Pulmonary artery endothelial cell (primary cell): ENCODE measurements at regions not wholly inside any gene's neighbourhood (a gene's known extent, or its start where the extent isn't known, plus 50 kb on each side); places are given as distances from the start of the nearest gene placed in this dataset.

ENCODE experiments used
- DNase-seq: peaks from one replicate; pipeline ENCODE4 v3.0.0-alpha.2; 2011; ENCODE audit warnings: low read depth, low spot score

DNA sequence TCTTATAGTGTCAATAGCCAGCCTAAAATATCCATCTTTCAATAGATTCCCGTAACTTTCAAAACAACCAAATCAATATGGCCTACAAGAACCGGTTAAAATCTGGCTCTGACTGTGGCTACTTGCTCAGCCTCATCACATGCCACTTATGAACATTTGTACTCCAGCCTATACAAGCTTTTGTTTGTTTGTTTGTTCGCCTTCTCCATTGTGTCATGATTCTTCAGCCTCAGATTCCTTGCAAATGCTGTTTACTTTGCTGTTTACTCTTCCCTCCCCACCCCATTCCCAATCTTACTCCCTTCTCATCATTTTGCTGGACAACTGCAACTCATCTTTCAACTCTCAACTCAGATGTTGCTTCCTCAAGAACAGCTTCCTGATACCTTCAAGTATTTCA, 161.2 kb downstream of the CAPZA3 start:
- DNase-seq = no peak

DNA sequence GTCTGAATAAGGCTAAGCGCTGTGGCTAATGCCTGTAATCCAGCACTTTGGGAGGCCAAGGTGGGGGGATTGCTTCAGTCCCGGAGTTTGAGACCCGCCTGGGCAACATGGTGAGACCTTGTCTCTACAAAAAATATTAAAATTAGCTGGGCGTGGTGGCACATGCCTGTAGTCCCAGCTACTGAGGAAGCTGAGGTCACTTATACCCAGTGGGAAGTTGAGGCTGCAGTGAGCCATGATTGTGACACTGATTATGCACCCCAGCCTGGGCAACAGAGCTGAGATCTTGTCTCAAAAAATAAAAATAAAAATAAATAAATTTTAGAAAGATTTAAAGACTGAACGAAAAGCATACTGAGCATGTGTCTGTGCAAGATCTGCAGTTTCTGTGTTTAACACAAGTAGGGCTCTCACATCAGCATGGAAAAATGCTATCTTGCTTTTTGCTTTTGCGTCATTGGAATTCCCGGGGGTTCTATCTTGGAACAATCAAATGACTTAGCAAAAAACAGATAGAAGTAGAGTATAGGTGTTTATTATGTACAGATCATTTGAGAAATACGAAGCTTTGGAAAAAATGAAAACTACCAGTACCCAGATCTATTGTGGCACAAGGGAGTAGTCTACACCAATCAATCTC, 161.9 kb downstream of the CAPZA3 start:
- DNase-seq = no peak

DNA sequence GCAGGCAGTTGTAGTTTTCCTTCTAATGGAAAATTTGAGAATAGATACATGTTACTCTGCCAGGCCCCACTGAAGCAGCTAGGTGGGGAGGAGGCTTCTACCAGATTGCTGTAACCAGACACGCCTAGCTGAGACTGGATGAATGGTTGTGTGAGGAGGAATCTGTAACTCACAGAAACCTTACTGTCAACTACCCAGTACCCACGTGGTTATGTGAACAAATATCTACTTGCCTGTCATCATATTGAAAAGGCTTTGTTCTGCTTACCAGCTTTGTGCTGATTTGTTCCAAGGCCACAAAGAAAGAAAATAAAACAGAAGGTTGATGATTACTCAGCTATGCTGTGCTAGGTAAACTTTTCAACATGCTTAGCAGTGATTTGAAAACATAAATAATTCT, 167.2 kb downstream of the CAPZA3 start:
- DNase-seq = no peak

DNA sequence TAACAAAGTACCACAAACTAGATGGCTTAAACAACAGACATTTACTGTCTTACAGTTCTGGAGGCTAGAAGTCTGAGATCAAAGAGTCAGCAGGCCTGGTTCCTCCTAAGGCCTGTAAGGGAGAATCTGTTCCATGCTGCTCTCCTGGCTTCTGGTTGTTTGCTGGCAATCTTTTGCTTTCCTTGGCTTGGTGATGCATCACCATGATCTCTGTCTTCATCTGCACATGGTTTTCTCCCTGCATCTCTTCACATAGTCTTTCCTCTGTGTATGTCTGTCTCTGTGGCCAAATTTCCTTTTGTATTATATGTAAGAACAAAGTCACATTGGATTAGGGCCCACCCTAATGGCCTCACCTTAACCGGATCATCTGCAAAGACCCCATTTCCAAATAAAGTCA, 168.5 kb downstream of the CAPZA3 start:
- DNase-seq = no peak

DNA sequence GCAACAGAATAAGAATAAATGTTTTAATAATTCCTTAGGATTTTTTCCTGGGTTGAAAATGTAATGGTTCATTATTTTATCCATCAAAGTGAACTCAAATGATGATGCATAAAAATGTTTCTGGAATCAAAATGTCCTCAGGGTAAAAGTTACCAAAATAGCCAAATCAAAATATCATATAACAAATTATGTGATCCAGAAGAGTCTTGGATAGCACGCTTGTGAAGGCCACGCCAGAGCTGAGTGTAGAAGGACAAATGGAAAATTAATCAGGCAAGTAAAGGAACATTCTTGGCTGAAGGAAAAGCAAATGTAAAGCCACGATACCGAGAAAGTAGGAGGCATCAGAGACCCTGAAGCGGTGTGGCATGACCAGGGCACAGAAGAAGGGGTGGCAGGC, 169.2 kb downstream of the CAPZA3 start:
- no peak for DNase-seq

DNA sequence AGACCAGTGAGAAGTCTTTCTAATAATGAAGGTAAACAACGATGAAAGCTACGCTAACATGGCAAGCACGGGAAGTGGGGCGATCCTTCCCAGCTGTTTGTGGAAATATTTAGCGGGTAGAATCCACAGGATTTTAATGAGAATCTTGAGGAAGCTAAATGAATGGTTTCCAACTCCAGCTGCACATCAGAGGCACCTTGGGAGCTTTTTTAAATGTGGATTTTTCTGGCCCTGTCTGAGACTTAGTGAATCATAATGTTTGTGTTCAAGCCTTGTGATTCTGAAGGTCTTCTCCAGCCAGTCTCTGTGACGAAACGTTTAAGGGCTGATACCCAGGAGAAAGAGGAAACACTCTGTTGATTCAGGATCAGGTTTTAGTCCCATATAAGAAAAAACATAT, 169.8 kb downstream of the CAPZA3 start:
- no peak for DNase-seq

DNA sequence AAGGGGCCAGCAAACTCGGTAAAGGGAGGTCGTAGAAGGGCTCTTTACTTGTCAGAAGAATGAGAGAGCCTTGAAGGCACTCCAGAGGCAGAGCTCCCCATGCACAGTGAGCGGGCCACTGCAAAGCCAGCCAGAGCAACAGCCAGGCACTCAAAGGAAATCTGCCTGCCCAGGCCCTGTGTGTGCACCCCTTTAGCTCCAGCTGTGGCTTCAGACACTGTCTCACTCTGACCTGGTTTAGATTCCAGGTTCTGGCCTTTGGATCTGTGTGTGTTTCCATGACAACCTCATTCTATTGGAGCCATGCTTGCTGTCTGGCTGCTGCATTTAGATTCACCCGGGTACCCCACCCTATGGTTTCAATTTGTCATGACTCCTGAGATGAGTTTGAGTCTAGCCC, 170.3 kb downstream of the CAPZA3 start:
- DNase-seq = no peak

DNA sequence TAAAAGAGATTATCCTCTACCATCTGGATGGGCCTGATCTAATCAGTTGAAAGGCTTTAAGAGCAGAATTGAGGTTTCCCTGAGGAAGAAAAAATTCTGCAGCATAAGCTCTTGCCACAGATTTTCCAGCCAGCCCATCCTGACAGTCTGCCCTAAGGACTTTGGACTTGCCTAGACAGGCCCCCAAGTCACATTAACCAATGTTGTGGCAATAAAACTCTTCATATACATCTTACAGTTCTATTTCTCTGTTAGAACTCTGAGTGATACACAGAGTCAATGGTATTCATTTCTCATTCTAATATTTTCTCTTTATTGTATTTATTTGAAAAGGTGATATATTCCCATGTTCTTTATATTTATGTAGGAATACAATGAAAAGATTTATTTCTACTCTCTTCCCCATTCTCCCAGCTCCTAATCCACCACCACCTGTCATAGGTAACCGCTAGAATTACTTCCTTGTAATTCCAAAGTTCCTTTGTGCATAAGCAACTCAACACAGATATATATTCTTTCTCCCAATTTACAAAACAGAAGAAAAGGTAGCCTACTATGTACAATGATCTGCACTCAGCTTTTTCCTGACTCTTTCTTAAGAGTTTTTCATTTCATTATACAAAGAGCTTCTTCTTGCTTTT, 182.1 kb downstream of the CAPZA3 start:
- no peak for DNase-seq

DNA sequence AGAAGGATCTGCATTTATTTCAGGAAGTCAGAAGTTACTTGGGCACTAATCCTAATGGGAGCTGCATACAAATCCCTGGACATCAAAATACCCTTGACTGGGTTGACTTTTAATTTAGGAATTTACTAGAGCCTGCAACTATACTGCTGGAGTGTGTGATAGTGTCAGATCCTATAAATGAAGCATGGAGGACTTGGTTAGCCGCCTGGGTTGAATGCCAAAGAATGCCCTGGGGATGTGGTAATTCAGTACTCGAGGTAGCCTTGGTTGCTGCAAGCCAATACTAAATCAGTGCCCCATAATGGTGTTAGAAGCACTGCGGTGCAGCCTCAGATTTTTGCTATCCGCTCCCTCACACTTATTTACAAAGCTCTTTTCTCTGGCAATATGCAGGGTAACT, 184.9 kb downstream of the CAPZA3 start:
- no peak for DNase-seq

DNA sequence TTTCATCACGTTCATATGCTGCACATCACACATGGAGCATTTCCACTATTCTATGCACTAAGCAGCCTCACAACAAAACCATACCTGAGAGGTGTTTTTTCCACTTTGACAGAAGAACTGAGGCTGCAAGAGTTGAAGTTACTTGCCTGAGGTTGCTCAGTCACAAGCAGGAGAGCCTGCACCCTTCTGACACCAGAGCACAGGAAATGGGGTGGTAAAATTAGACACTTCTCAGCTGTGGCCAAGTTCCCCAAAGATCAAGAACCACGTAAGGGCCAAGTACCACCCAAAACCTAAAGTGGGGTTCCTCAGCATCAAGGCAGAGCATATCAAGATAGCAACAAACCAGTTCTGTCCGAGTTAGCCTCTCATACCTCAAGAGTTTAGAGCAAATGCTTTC, 185.8 kb downstream of the CAPZA3 start:
- DNase-seq = no peak

DNA sequence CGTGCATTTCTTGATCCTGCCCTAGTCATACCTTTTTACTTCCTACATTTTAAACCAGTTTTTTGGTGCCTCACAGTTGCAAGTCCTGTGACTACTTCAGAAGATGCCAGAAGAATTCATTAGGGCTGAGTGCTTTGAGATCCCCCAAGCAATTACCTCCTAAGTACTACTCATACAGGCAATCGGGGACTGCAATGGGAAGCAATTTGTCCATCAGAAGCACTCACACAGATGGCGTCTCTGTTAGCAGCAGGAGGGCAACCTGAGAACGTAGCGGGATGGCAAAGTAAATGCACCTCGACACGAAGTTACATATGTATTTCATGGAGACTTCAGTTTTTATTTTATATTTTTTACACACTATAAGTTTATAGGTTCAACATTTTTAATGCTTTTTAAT, 188.3 kb downstream of the CAPZA3 start:
- DNase-seq = no peak

DNA sequence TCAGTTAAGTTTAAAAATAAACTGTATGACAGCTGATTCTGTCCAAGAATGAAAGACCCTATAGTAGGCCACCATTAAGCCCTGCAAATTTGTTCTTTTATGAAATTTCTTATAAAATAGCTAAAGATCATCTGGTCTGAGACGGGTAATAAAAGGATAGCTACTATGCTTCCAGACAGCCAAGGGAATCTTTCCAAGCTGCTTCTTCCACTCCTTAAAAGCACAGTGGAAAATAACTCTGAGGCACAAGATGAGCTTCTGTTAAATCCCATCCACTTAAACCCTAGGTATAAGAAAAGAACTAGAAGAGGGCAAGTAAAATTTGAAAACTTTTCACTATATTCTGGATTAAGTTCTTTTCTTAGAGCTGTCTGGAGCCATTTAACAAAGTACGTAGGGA, 194.3 kb downstream of the CAPZA3 start:
- DNase-seq = no peak

DNA sequence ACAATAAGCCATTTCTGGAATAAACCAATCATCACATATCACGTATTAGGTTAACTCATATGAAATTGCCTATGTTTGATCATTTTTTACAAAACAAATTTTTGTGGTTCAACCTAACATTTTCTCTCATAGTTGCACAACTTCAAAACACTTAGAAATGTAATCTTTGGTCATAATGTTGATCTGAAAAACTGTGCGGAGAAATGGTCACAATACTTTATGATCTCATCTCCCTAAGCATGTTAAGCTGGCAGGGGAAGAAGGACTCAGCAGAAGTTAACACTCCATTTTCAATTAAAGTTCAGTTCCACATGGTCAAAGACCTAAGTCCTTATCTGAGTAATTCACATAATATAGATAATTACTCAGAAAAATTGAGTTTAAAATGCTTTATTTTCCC, 194.8 kb downstream of the CAPZA3 start:
- DNase-seq = no peak

DNA sequence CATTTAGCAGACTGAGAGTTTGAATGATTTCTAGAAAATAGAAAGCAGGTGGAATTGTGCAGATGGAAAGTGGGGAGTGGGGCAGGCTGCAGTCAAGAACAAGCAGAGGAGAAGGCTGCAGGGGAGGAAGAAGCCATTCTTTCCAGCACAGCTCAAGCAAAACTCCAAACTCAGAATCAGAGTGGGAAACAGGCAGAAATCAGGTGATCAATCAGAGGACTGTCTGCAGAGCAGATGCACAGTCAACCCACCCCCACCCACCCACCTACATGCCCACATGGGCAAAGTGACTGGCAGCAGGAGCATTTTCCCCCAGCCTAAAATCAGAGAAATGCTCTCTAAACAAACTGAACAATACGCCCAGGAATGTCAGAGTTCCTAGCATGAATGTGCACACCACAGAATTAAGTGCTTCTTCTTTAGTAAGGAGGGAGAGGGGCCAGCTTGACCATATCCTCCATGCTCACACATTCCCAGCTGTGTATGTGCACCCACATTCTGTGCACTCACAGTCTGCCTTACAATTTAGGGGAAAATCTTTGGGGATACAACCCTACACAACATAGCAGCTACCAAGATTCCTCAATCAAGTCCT, 194.1 kb upstream of the PLEKHA5 start:
- no peak for DNase-seq

DNA sequence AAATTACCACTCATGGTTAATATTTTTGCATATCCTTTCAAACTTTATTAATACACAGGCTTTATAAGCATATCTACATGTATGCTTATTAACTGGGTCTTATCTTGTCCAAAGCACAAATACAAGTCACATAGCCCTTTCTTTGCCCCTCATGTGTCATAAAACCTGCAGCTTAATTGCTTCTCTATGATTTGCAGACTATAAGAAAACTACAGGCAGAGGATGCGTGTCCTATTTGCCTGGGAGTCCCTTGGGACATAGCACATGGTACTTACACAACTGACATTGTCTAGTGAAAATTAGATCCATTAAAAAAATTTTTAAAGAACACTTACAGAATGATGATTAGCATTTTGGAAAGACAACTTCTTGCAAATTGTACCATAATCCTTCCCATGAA, 190.5 kb upstream of the PLEKHA5 start:
- no peak for DNase-seq

DNA sequence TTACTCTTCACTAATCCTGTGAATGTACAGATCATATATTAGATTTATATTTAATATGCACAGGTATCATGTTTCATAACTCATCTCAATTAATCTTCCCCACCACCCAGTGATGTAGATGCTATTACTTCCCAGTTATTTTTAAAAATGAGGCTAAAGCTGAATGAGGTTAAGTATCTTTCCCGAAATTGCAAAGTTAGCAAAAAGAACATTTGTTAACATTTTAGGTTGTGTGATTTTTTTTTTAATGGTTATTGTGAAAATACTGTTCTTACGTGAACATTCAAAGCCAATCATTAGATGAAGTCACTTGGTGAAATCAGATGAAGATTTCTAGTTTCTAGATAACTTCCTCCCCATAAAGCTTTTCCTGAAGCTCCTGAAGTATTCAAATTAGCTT, 186.9 kb upstream of the PLEKHA5 start:
- DNase-seq = no peak

DNA sequence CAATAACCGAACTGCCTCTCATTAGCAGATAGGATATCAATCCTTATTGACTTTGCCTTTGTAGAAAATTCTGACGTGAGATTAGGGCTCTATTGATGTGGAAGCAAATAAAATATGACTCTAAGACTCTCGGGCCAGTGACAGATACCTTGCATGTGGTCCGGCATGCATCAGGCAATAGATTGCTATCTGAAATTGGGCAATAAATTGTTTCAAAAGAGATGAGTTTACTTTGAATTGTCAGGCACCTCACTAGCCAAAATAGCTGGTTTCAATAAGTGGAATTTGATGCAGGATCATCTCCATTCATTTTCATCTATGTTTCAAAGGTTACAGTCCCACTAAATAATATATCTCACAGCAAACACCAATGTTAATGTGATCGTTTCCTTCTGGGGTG, 186.3 kb upstream of the PLEKHA5 start:
- no peak for DNase-seq

DNA sequence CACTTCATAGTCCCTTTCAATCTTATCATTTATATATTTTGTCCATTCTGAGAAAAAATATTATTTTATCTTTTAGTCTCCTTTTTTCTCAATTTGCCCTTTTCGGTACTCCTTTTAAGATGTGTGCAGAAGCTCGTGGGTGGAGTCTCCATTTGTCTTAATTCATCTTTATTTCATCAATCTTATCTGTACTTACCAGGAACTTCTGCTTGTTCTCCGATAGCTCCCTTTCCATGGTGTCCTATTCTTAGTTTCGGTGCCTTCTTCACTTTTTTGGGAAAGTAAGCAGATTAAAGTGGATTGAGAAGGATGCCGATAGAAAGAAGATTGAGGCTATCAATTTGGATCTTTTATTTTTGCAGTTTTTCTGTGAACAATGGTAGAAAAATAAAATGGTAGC, 183.4 kb upstream of the PLEKHA5 start:
- DNase-seq = no peak

DNA sequence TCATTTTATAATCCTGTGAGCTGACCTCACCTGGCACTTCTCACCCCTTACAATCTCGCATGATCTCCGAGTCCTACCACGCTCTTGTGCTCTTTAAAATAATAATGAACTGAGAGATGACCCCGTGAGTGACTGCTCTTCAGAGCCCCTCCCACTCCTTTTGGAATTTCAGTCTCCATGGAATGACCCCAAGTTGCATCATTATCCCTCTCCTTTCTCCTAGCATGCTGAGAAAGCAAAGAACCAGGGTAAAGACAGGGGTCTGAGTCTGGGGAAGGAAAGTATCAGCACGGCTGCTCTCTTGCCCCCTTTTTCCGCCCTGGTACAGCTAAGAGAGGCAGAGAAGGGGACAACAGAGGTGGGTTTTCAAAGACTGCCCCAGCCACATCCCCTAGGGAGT, 178.3 kb upstream of the PLEKHA5 start:
- no peak for DNase-seq

DNA sequence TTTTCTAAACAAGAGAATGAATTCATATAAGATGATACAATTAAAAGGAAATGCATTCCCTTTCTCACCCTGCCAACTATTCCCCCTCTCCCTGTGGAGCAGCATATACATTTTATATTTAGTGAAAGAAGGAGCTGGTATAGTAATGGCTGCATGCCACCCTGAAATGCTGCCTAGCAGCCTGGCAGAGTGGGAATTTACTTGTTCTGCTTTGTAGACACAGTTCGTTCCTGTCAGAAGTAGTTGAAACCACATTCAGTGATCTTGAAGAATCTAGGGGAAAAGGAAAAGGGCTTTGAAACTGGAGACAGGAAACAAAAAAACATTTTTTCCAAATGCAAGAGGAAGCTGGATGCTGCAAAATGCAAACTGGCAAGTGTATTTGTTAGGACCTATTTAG, 176.0 kb upstream of the PLEKHA5 start:
- no peak for DNase-seq

DNA sequence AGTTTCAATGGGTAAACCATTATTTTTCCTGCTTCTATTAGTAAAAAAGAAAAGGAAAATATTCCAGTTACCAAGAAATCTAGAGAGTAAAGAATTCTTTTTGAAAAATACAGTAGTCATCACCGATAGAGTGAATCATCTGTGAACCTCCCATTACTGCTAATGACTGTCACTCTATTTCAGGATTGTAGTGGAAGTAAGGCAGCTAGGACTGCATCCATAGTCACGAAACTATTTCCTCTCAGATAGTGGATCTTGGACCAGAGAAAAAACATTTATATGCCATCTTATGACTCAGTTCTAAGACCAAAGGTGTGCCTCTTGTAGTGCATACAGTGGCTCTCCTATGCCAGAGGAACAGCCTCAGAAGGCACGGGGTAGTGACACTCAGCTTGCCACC, 173.9 kb upstream of the PLEKHA5 start:
- no peak for DNase-seq

DNA sequence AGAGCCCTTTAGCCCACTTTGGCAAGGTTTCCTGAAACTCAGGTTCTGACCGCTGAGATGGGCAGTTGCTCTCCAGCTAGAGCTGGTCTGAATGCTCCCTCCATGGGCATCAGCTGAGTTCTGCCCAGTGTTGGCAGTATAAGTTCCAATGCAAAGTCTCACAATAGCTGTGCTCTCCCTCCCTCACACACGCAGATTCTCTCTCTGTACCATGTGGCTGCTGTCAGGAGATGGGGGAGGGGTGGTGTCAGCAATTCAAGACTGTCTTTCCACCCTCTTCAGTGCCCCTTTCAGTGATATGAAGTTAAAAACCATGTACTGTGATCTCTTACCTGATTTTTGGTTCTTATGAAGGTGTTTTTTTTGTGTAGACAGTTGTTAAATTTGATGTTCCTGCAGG, 164.3 kb upstream of the PLEKHA5 start:
- DNase-seq = no peak

DNA sequence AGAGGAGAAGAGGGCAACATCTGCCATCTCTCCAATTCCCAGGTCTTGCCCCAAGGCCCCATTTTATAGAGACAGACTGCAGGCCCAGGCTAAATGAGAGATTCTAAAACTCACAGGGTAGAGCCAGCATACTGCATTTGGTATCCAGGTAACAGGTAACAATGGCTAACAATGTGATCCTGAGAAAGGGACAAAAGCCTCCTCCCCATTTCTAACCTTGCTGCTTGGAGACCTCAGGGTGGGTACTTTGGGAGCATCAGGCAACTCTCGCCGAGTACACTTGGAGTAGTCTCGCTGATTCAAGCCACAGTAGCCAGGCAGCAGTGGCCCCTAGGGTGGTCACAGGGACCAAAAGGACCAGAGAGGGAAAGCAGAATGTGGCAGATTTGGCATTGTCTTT, 162.6 kb upstream of the PLEKHA5 start:
- DNase-seq = no peak
